ENCODE measurements at regions not wholly inside any gene's neighbourhood (a gene's known extent, or its start where the extent isn't known, plus 50 kb on each side); places are given as distances from the start of the nearest gene placed in this dataset.

DNA sequence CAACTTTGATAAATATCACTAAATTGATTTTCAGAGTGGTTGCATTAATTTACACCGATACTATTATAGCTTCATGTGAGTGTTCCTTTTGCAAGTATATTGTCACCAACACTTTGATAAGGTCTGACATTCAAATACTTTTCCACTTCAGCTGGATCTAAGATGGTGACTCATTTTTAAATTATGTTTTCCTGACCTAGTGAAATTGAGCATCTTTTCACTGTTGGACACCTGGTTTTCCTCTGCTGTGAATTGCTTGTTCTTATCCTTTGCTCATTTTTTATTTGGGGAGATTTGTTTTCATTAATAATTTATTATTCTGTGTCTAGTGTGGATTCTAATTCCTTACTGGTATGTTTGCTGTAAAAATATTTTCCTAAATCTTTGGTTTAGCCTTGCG lies 85.2 kb upstream of the PRDM1 start:
- TF ChIP-seq CTCF (IDR thresholded peaks at IDR 0.05) (no peak), EP300 (IDR thresholded peaks at IDR 0.05) (no peak), POLR2A (IDR thresholded peaks at IDR 0.05) (no peak)
